HG03439 (cell line): ENCODE measurements at regions not wholly inside any gene's neighbourhood (a gene's known extent, or its start where the extent isn't known, plus 50 kb on each side); places are given as distances from the start of the nearest gene placed in this dataset.
"Not testable (repeated sequence)": the region's sequence is repeated elsewhere in the genome, so short reads cannot be mapped to it uniquely, and the experiment has no call there.

Experiments used
- ATAC-seq: cut with Tn5 transposase; IDR thresholded peaks from one replicate; pipeline ENCODE4 v1.9.1; 2021; ENCODE audit warnings: mild to moderate bottlenecking, moderate library complexity; ENCODE audit not compliant: unreplicated experiment

GRCh38 chr13:31515427-31515826, 223.9 kb upstream of the RXFP2 start:
- ATAC-seq: no peak

GRCh38 chr13:31517599-31517998, 221.7 kb upstream of the RXFP2 start:
- no peak for ATAC-seq

- ATAC-seq: no peak
Measured at GRCh38 chr13:31518645-31519044, 220.7 kb upstream of the RXFP2 start.

DNA sequence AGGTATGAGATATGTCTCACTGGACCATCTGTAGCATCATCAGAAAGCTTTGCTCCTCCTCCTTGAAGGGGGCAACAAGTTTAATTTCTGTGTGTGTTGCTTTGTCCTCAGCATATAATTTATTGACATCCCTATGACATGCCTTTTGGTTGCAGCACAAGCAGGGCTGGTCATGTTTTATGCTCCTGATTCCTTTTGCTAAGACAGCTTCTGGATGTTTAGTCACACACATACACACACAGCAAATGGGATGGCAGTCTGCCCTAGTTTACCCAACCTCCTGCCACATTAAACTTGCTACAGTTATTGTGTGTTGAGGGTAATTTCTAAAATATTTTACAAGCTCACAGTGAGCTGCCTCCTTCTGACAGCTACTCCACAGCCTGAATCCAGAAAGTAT, 217.9 kb upstream of the RXFP2 start:
- ATAC-seq: no peak

GRCh38 chr13:31522396-31522795, 216.9 kb upstream of the RXFP2 start:
- no peak for ATAC-seq

DNA sequence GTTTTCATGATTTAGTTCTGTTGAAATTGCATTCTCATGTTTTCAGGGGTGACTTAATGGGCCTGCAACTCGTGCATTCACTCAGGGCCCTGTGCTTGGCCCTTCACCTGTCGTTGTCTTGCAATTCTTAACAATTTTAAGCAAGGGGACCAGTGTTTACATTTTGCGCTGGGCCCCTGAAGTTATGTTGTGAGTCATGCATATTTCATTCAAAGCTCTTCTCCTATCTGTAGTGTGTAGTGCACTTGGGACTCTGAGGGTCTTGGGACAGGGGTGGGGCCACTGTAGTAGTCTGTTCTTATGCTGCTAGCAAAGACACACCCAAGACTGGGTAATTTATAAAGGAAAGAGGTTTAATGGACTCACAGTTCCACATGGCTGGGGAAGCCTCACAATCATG, 211.2 kb upstream of the RXFP2 start:
- no peak for ATAC-seq

- ATAC-seq: no peak
Measured at GRCh38 chr13:31528758-31529157, 210.6 kb upstream of the RXFP2 start.

- no peak for ATAC-seq
Measured at GRCh38 chr13:31530922-31531321, 208.4 kb upstream of the RXFP2 start.

GRCh38 chr13:31537052-31537451, 202.3 kb upstream of the RXFP2 start:
- ATAC-seq: no peak

GRCh38 chr13:31538067-31539042, 201.0 kb upstream of the RXFP2 start:
- no peak for ATAC-seq

GRCh38 chr13:31540281-31540680, 199.0 kb upstream of the RXFP2 start:
- ATAC-seq: no peak

DNA sequence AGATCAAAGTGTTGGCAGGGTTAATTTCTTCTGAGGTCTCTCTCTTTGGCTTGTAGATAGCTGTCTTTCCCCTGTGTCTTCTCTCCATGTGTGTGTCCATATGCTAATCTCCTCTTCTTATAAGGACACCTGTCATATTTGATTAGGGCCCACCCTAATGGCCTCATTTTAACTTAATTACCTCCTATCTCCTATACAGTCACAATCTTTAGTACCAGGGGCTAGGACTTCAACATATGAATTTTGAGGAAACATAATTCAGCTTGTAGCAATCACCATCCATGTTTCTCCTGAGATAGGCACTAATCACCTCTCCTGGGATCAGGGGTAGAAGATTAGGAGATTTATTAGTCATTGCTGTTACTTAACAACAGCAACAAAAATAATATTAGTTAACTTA, 196.1 kb upstream of the RXFP2 start:
- no peak for ATAC-seq

- no peak for ATAC-seq
Measured at GRCh38 chr13:31545616-31546015, 193.7 kb upstream of the RXFP2 start.

DNA sequence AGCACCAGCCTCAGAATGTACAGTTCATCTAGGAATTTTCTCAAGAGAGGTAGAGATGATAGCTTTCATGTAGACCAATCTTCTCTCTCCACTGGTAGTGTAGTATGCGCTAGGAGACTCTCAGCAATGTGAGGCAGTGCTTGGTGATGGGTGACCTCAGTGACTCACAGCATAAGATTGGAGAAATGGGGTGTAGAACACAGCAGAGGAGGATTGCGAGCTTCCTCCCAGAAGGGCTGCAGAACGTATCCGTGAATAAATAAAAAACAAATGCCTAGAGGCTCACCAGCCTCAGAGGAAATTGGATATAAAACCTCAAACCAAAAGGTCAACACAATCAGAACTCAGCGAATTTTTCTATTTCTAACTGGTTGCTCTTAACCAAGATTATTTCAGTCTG, 182.9 kb upstream of the RXFP2 start:
- ATAC-seq: no peak

- ATAC-seq: not testable (repeated sequence)
Measured at GRCh38 chr13:31584221-31584620, 155.1 kb upstream of the RXFP2 start.

DNA sequence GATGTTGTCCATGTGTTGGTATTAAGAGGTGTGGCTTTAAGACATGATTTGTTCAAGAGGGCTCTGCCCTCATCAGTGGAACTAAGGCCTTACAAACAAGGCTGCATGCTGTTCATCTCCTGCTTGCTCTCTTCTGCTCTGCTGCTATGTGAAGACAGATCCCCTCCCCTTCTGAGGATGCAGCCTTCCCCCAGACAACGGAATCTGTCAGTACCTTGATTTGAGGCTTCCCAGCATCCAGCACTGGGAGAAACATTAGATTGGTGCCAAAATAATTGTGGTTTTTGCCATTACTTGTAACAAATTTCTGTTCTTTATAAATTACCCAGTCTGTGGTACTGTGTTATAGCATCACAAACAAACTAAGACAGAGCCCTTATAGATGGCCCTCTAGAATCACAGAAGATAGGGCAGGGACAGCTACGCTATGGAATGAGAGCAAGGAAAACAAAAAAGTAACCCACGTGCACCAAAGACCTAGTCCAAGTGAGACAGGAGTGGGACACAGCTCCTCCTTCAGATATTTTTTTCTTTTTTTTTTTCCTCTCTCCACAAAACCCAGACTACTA, 151.5 kb upstream of the RXFP2 start:
- ATAC-seq: no peak

DNA sequence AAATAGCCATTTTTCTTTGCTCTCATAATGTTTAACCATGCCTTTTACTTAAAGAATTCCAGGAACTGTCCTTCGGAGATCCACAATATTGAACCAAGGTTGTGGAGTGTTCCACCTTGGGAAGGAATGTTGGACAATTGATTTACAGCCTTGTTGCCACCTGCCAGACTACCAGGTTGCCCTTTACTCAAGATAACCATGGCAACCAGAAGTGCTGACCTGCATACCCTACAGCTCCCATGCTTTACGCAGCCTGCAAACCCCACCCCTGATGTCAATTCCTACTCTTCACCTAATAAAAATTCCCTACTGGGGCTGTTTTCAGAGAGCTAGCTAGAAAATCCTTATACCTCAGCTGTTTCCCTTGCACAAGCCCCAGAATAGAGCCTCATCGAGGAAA, 151.0 kb upstream of the RXFP2 start:
- ATAC-seq: no peak

GRCh38 chr13:31588893-31589292, 150.4 kb upstream of the RXFP2 start:
- ATAC-seq: no peak

- ATAC-seq: no peak
Measured at GRCh38 chr13:31591642-31592233, 147.6 kb upstream of the RXFP2 start.

DNA sequence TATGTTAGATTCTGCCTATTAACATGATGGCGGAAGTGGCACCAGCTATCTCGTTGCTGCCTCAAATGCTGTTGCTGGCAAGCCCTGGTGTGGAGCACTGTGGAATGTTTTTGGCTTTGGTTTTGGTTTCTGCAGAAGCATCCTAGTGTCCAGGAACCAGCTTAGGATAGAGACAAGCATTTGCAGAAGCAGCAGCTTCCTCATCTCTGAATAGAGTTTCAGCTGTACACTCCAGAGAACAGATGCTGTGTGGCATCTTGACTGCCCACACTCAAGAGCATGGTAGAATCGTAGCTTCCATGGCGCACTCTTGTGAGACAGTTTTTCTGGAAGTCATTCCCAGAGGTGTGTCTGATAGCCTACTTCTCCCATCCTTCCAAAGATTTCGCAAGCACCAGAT, 145.3 kb upstream of the RXFP2 start:
- ATAC-seq: no peak

- no peak for ATAC-seq
Measured at GRCh38 chr13:31595563-31595962, 143.8 kb upstream of the RXFP2 start.

- no peak for ATAC-seq
Measured at GRCh38 chr13:31598990-31599389, 140.3 kb upstream of the RXFP2 start.
